NCI-H510A (cell line): ENCODE measurements at regions not wholly inside any gene's neighbourhood (a gene's known extent, or its start where the extent isn't known, plus 50 kb on each side); places are given as distances from the start of the nearest gene placed in this dataset.
"Not testable (repeated sequence)": the region's sequence is repeated elsewhere in the genome, so short reads cannot be mapped to it uniquely, and the experiment has no call there.

Experiments
- DNase-seq: peaks from one replicate; lab custom pipeline; 2025; lab: John Stamatoyannopoulos, UW

DNA sequence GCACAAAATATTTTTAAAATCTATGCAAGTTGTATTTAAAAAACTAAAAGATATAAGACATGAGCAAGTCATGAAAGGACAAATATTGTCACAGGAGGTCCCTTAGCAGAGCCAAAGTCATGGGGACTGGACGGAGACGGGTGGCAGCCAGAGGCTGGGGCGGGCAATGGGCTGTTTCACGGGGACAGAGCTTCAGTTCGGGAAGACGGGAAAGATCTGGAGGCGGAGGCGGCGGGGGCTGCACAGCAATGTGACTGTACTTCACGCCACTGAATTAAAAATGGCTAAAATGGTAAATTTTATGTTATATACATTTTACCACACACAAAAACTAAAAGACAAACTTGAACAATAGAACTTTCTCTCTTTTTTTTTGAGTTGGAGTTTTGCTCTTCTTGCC lies 60.0 kb upstream of the METRNL start:
- DNase-seq: no peak

- DNase-seq: no peak
Measured at GRCh38 chr17:83024218-83024971, 55.0 kb upstream of the METRNL start.

DNA sequence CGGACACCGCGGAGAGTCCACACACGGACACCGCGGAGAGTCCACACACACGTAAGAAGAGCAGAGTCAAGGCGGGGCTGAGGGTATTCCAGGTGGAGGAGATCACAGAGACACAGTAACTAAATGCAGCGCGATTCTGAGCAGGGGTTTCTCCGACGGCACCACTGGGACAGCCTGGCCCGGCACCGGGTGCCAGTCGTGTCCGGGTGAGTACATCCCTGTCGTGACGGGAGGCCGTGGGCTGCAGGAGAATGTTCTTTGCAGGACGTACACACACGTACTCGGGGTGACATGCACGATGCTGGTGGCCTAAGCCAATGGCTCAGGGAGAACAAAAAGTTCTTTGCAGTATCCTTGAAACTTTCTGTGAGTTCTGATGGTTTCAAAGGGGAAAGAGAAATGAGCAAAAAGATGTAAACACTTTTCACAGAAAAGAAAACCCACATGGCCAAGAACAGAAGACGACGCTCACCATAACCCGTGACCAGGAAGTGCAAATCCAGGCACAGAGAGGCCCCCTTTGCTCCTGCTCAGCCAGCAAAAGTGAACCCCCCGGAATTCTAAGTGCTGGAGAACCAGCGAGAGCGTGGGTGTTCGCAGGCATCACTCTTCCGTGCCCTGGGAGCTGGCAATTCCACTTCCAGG lies 53.7 kb upstream of the METRNL start:
- DNase-seq: no peak

- DNase-seq: no peak
Measured at GRCh38 chr17:83026311-83026811, 53.0 kb upstream of the METRNL start.

- DNase-seq: not testable (repeated sequence)
Measured at GRCh38 chr17:83026921-83027320, 52.5 kb upstream of the METRNL start.

DNA sequence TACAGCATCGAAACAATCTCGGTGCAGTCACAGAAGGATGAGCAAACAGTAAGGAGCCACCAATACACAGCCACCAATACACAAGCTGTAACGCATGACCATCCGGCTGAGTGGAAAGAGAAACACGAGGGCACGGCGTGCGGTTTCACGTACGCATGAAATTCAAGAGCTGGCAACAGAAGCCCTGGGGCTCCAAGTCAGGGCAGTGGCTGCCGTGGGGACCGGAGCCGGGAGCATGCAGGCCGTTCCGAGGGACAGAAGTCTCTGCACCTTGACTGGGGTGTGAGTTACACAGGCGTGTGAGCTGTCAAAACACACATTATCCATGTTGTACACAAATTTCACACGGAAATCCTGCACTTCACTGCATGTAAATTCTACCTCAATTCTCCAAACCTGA lies 50.6 kb upstream of the METRNL start:
- DNase-seq: no peak

DNA sequence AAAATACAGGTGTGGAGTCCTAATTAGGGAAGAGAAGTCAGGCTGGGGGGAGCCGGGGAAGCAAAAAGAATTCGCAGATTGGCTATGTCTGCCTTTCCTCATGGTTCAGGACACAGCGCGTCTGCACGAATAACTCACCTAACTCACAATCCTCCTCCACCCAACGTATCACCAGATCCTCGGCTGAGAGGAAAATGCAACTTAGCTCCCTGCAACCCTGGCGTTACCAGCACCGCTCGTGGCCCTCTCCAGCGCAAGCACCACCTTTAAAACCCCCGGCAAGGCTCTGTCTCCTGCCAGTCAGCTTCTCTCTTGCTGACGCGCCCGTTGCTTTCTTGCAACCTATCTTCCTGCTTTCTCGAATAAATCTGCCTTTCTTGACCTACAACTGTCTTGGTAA lies 49.8 kb upstream of the METRNL start:
- DNase-seq: no peak
